ENCODE measurements at regions not wholly inside any gene's neighbourhood (a gene's known extent, or its start where the extent isn't known, plus 50 kb on each side); places are given as distances from the start of the nearest gene placed in this dataset.

DNA sequence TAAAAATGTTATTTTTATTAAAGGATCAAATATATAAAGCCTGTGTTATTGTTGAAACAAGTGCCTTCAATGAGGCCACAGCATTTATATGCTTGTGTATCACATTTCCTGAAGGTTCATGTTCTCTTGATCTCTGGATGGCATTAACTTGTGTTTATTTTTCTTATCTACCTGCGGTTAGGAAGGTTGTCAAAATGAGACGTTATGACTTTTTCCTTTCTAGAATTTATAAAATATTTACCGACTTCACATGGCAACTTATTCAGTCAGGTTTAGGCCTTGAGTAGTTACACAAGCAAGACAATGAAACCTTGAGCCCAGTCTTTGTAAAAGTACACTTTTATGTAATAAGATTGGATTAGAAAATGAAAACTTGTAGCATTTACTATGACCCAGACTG is 196.4 kb upstream of the ACVR2A start:
- Mint-ChIP-seq H3K27ac (ENCODE audit: unreplicated experiment) (no peak overlapping the region), H3K4me3 (ENCODE audit: unreplicated experiment) (no peak overlapping the region), H3K9me3 (ENCODE audit: low read depth) (no peaks in the 10 kb centered on the region), H3K27me3 (ENCODE audit: low read depth) (no peaks in the 10 kb centered on the region), H3K4me1 (ENCODE audit: low read depth) (peaks cover 13% of the 10 kb centered on the region), H3K36me3 (ENCODE audit: low read depth) (no peaks in the 10 kb centered on the region)
- TF ChIP-seq, protein P1, sequence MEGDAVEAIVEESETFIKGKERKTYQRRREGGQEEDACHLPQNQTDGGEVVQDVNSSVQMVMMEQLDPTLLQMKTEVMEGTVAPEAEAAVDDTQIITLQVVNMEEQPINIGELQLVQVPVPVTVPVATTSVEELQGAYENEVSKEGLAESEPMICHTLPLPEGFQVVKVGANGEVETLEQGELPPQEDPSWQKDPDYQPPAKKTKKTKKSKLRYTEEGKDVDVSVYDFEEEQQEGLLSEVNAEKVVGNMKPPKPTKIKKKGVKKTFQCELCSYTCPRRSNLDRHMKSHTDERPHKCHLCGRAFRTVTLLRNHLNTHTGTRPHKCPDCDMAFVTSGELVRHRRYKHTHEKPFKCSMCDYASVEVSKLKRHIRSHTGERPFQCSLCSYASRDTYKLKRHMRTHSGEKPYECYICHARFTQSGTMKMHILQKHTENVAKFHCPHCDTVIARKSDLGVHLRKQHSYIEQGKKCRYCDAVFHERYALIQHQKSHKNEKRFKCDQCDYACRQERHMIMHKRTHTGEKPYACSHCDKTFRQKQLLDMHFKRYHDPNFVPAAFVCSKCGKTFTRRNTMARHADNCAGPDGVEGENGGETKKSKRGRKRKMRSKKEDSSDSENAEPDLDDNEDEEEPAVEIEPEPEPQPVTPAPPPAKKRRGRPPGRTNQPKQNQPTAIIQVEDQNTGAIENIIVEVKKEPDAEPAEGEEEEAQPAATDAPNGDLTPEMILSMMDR (IDR thresholded peaks at IDR 0.05) = no peak
- no peak for DNase-seq (ENCODE audit: low spot score)

DNA sequence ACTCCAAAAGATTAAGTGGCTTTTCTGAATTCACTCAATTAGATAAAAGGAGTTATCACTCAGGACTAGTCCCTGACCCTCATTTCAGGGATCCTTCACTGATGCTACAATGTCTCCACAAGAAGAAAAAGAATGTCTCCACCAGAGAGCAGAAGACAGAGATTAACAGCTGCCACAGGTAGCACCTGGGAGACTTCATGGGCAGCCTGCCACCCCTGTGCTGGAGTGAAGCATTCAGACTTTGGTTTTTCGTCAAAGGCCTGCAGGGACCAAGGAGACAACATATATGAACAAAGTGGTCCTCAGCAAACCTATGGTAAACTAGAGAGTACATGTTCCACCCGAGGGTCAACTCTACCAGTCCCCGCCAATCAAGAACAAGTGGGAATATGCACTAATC is 197.0 kb upstream of the ACVR2A start:
- Mint-ChIP-seq H3K27me3 (ENCODE audit: low read depth) (no peaks in the 10 kb centered on the region), H3K9me3 (ENCODE audit: low read depth) (no peaks in the 10 kb centered on the region), H3K27ac (ENCODE audit: unreplicated experiment) (no peak overlapping the region), H3K36me3 (ENCODE audit: low read depth) (no peaks in the 10 kb centered on the region), H3K4me1 (ENCODE audit: low read depth) (peaks cover 7% of the 10 kb centered on the region), H3K4me3 (ENCODE audit: unreplicated experiment) (no peak overlapping the region)
- TF ChIP-seq, protein P1 (IDR thresholded peaks at IDR 0.05) = no peak
- DNase-seq (ENCODE audit: low spot score) = no peak

DNA sequence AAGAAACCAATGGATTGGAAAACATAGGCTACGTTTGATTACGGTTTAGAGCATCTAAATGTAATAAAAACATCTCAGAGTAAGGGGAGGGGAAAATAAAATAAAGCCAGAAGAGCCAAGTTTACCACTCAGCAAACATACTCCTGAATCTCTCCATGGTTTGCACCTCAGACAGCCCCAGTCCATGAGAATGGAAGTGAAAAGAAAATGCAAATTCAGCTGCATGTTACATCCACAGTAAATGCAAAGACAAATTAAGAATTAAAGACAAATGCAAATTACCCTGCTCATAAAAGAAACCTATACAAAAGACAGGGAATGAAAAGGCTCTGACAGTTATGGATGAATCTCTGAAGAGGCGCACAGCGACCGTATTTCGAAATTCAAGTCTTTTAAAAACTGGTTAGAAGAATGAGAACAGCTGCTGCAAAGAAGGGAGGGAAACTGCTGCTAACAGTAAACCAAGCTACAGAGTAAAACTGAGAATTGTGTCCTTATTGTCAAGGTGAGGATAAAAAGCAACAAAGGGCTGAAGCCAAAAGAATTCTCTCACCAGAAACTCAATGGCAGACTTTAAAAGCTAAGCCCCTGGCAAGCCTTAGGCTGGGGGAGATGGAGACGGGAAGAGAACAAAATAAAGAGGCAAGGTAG is 197.9 kb upstream of the ACVR2A start:
- H3K9me3 Mint-ChIP-seq (ENCODE audit: low read depth) = no peaks in the 10 kb centered on the region
- no peaks in the 10 kb centered on the region for H3K36me3 Mint-ChIP-seq (ENCODE audit: low read depth)
- TF ChIP-seq, protein P1 (IDR thresholded peaks at IDR 0.05) = no peak
- H3K4me1 Mint-ChIP-seq (ENCODE audit: low read depth) = peaks cover 4% of the 10 kb centered on the region
- DNase-seq (ENCODE audit: low spot score) = no peak
- H3K27ac Mint-ChIP-seq (ENCODE audit: unreplicated experiment) = no peak overlapping the region
- no peaks in the 10 kb centered on the region for H3K27me3 Mint-ChIP-seq (ENCODE audit: low read depth)
- H3K4me3 Mint-ChIP-seq (ENCODE audit: unreplicated experiment) = no peak overlapping the region

DNA sequence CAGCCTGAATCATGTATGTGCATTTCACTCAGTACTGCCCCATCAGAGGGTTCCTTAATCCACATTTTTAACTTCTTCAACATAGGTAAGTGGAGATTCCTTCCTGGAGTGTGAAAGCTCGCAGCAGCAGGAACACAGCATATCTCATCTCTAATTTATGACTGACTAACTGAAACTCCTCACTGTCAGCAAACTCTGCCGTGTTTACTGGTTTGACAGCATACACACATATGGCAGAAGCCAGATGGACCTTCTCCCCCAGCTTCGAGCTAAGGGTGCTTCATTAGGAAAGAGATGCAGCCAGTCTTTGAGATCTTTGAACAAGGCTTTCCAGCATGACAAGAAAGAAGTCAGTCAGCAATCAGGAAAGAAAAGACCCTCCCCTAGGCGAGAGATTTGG is 200.3 kb upstream of the ACVR2A start:
- Mint-ChIP-seq H3K36me3 (ENCODE audit: low read depth) (no peaks in the 10 kb centered on the region), H3K4me1 (ENCODE audit: low read depth) (peaks cover 4% of the 10 kb centered on the region), H3K27me3 (ENCODE audit: low read depth) (no peaks in the 10 kb centered on the region), H3K9me3 (ENCODE audit: low read depth) (no peaks in the 10 kb centered on the region), H3K27ac (ENCODE audit: unreplicated experiment) (no peak overlapping the region), H3K4me3 (ENCODE audit: unreplicated experiment) (no peak overlapping the region)
- no peak for DNase-seq (ENCODE audit: low spot score)
- TF ChIP-seq, protein P1 (IDR thresholded peaks at IDR 0.05) = no peak

DNA sequence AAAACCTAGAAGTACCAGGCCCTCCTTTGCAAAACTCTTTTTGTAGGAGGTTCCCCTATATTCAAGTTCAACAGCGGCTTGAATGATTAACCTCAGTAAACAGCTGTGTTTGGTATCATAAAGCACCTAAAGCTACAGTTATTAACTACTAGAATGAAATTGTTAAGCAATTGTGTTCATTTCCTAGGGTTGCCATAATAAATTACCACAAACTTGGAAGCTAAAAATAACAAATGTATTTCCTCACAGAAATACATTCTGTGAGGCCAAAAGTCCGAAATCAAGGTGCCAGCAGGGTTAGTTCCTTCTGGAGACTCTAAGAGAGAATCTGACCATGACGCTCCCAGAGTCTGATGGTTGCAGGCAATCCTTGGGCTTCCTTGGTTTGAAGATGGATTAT is 202.1 kb upstream of the ACVR2A start:
- Mint-ChIP-seq H3K4me3 (ENCODE audit: unreplicated experiment) (no peak overlapping the region), H3K27me3 (ENCODE audit: low read depth) (no peaks in the 10 kb centered on the region), H3K27ac (ENCODE audit: unreplicated experiment) (no peak overlapping the region), H3K9me3 (ENCODE audit: low read depth) (no peaks in the 10 kb centered on the region), H3K36me3 (ENCODE audit: low read depth) (no peaks in the 10 kb centered on the region), H3K4me1 (ENCODE audit: low read depth) (no peaks in the 10 kb centered on the region)
- no peak for DNase-seq (ENCODE audit: low spot score)
- TF ChIP-seq, protein P1 (IDR thresholded peaks at IDR 0.05) = no peak
